ENCODE measurements at regions not wholly inside any gene's neighbourhood (a gene's known extent, or its start where the extent isn't known, plus 50 kb on each side); places are given as distances from the start of the nearest gene placed in this dataset.

DNA sequence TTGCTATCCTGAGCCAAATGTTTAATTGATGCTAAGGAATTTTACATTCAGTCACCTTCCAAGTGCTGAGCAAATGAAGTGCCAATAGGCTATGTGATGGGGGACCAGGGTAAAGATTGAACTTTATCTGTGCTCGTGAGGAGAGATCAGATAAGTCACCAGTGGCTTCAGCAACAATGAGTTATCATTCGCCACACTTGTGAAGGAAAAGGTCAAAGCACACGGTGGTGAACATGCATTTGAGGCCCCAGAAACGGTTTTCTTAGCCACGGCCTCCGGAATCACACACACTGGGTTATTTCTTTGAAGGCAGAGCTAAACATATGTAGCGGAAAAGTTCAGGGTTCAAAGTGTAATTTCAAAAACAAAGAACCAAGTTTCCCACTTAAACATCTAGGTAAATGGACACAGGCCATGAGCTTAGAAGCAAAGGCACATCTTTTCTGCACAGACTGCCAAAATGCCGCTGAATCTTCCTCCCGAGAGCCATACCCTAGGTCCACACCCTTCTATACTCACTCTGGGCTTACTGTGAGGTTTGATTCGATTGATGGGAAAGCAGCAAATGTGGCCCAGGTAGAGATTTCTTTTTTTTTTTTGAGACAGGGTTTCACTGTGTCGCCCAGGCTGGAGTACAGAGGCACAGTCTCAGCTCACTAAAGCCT lies 268.5 kb downstream of the SHQ1 start:
- H2BK20ac ChIP-seq (ENCODE audit: low read depth, low read length, poor library complexity, severe bottlenecking) = no peak overlapping the region
- no peaks in the 10 kb centered on the region for H3K27me3 ChIP-seq (ENCODE audit: insufficient read depth, low read length)
- Mint-ChIP-seq H3K36me3 (ENCODE audit: insufficient read depth in 1 of 3, low read depth in 3 of 3) (no peaks in the 10 kb centered on the region), H3K9me3 (no peaks in the 10 kb centered on the region; a peak in 1 of 5 replicates), H3K4me1 (peaks cover 22 to 26% of the 10 kb centered on the region in 2 experiments), H3K4me3 (no peak overlapping the region), H3K27ac (no peak overlapping the region), H3K27me3 (ENCODE audit: low read depth) (peaks cover 4% of the 10 kb centered on the region)
- H3K9ac ChIP-seq (ENCODE audit: extremely low read depth, insufficient read length, low read length) = no peak overlapping the region
- no peak overlapping the region for H2AK5ac ChIP-seq (ENCODE audit: insufficient read length, low read length)
- no peak for DNase-seq
- peaks cover 10% of the 10 kb centered on the region; the same call in 1 of the 2 replicates for H3K4me1 ChIP-seq (ENCODE audit: insufficient read depth, low read length)
- no peak overlapping the region for H3K14ac ChIP-seq (ENCODE audit: insufficient read depth, low read length)
- H3T11ph ChIP-seq (ENCODE audit: low read length) = no peak overlapping the region
- no peak overlapping the region for H4K5ac ChIP-seq (ENCODE audit: insufficient read length, low read depth, low read length)
- no peak overlapping the region for H2BK12ac ChIP-seq (ENCODE audit: insufficient read length, low read depth, low read length)
- no peak overlapping the region for H3K18ac ChIP-seq (ENCODE audit: insufficient read length, low read depth, low read length)
- no peak overlapping the region for H3K4me2 ChIP-seq (ENCODE audit: insufficient read depth, insufficient read length, low read length)
- H3K27ac ChIP-seq (ENCODE audit: insufficient read length, low read depth, low read length) = no peak overlapping the region
- no CpG with 5 or more reads among the region's 11 CpGs for WGBS (ENCODE audit: extremely low coverage, insufficient read length, low lambda C conversion rate)
- no peaks in the 10 kb centered on the region for H3K79me1 ChIP-seq (ENCODE audit: insufficient read depth, low read depth, low read length, poor library complexity, severe bottlenecking)
- H3K23me2 ChIP-seq (ENCODE audit: insufficient read length, low read depth, low read length, poor library complexity, severe bottlenecking) = no peaks in the 10 kb centered on the region
- H4K8ac ChIP-seq (replicated peaks; ENCODE audit: insufficient read length, low read depth, low read length) = no peak overlapping the region
- H4K20me1 ChIP-seq (ENCODE audit: control insufficient read depth, insufficient read depth, insufficient read length) = no peaks in the 10 kb centered on the region
- H2BK120ac ChIP-seq (ENCODE audit: low read depth, low read length, poor library complexity, severe bottlenecking) = no peak overlapping the region
- H2AFZ ChIP-seq (ENCODE audit: low read length) = no peak overlapping the region
- H4K91ac ChIP-seq (ENCODE audit: insufficient read length, low read depth, low read length) = no peak overlapping the region
- H3K23ac ChIP-seq (ENCODE audit: insufficient read length, low read depth, low read length) = no peak overlapping the region
- H3K56ac ChIP-seq (ENCODE audit: insufficient read length, low read depth, low read length) = no peak overlapping the region
- H2BK15ac ChIP-seq (ENCODE audit: low read depth, low read length) = no peak overlapping the region
- no peaks in the 10 kb centered on the region for H3K9me3 ChIP-seq (ENCODE audit: control insufficient read depth, low read depth, low read length)
- no peaks in the 10 kb centered on the region for H3K79me2 ChIP-seq (ENCODE audit: insufficient read depth, low read length)
- no peak overlapping the region for H3K4ac ChIP-seq (ENCODE audit: low read depth, low read length)
- TF ChIP-seq, protein P1, sequence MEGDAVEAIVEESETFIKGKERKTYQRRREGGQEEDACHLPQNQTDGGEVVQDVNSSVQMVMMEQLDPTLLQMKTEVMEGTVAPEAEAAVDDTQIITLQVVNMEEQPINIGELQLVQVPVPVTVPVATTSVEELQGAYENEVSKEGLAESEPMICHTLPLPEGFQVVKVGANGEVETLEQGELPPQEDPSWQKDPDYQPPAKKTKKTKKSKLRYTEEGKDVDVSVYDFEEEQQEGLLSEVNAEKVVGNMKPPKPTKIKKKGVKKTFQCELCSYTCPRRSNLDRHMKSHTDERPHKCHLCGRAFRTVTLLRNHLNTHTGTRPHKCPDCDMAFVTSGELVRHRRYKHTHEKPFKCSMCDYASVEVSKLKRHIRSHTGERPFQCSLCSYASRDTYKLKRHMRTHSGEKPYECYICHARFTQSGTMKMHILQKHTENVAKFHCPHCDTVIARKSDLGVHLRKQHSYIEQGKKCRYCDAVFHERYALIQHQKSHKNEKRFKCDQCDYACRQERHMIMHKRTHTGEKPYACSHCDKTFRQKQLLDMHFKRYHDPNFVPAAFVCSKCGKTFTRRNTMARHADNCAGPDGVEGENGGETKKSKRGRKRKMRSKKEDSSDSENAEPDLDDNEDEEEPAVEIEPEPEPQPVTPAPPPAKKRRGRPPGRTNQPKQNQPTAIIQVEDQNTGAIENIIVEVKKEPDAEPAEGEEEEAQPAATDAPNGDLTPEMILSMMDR (conservative IDR thresholded peaks at IDR 0.05) = no peak
- H2BK5ac ChIP-seq (ENCODE audit: insufficient read length, low read length) = no peak overlapping the region

Data from H9 (cell line).